OCI-LY7 (cell line): ENCODE measurements at regions not wholly inside any gene's neighbourhood (a gene's known extent, or its start where the extent isn't known, plus 50 kb on each side); places are given as distances from the start of the nearest gene placed in this dataset.

Experiments used
- EZH2phosphoT487 ChIP-seq: fragments of 200-600 bp; sonication (generic); IDR thresholded peaks from 2 replicates; pipeline ENCODE4 v1.6.1; 2018; ENCODE audit warnings: low read depth, borderline replicate concordance, mild to moderate bottlenecking, mixed run types, antibody characterized with exemption, low read length, moderate library complexity, mixed read lengths
- TF ChIP-seq, protein P1 (sequence below): fragments of 200-600 bp; sonication (generic); conservative IDR thresholded peaks from 2 replicates; pipeline ENCODE4 v1.5.1; 2014; ENCODE audit warnings: mild to moderate bottlenecking, antibody characterized with exemption, low read length, moderate library complexity, mixed read lengths

GRCh38 chr1:30129001-30129408 is 594.4 kb downstream of the MATN1 start:
- TF ChIP-seq EZH2phosphoT487: no peak
- TF ChIP-seq, protein P1, sequence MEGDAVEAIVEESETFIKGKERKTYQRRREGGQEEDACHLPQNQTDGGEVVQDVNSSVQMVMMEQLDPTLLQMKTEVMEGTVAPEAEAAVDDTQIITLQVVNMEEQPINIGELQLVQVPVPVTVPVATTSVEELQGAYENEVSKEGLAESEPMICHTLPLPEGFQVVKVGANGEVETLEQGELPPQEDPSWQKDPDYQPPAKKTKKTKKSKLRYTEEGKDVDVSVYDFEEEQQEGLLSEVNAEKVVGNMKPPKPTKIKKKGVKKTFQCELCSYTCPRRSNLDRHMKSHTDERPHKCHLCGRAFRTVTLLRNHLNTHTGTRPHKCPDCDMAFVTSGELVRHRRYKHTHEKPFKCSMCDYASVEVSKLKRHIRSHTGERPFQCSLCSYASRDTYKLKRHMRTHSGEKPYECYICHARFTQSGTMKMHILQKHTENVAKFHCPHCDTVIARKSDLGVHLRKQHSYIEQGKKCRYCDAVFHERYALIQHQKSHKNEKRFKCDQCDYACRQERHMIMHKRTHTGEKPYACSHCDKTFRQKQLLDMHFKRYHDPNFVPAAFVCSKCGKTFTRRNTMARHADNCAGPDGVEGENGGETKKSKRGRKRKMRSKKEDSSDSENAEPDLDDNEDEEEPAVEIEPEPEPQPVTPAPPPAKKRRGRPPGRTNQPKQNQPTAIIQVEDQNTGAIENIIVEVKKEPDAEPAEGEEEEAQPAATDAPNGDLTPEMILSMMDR: no peak
